HG03521 (cell line): ENCODE measurements at regions not wholly inside any gene's neighbourhood (a gene's known extent, or its start where the extent isn't known, plus 50 kb on each side); places are given as distances from the start of the nearest gene placed in this dataset.
A peak's percentile ranks its signal among the peaks of the same experiment; 100 is the strongest.

Source experiments
- ATAC-seq: cut with Tn5 transposase; IDR thresholded peaks from one replicate; pipeline ENCODE4 v1.9.1; 2021; ENCODE audit warnings: mild to moderate bottlenecking, moderate library complexity; ENCODE audit not compliant: unreplicated experiment

DNA sequence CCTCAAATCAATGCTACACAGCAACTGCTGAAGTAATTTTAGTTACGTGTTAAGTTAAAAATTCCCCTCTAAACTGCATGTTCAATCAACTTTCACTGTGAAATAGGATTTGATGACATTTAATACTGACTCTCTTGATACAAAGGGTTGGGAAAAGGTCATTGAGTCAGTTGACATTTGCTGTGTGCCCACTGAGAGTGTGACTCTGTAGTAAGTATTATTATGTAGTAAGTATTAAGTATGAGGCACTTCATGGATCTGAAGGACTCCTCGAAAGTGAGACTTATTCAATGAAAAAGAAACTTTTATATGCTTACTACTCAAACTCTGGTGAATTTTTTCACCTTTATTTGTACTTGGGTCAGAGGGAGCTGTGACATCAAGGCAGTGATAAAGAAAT, 83.1 kb upstream of the S1PR1 start:
- ATAC-seq: no peak

DNA sequence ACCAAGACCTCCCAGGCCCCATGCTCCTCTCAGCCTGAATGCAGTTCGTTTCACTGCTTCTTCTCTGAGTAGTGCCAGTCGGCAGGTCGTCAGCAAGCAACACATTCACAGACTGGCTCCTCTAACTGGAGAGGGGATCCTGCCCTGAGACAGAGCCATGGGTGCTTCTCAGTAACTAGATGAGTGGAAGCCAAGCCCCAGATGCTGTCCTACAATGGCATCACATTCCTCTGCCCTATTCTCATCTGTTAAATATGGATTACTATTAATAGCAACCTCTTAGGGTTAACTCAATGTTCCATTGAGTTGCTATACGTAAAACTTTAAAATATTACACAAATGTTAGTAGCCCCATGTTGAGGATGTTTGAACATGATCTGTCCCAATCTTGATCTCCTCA, 84.2 kb upstream of the S1PR1 start:
- ATAC-seq: no peak

DNA sequence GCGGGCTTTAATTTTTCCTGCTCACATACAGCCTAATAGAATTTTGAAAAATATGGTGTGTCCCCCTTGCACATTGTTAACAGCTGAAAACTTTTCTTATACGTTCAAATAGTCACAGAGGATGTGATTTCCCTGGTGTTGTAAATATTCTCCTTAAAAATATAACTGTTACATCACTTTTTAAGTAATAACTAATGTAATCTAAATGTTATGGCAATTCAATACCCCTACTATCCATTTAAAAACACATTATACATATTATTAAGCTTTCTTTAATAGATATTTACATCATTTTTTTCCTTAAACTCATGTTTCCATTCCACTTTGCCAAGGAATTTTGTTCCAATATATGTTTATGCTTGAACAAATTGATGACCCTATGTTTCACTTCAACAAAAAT, 85.5 kb upstream of the S1PR1 start:
- no peak for ATAC-seq

DNA sequence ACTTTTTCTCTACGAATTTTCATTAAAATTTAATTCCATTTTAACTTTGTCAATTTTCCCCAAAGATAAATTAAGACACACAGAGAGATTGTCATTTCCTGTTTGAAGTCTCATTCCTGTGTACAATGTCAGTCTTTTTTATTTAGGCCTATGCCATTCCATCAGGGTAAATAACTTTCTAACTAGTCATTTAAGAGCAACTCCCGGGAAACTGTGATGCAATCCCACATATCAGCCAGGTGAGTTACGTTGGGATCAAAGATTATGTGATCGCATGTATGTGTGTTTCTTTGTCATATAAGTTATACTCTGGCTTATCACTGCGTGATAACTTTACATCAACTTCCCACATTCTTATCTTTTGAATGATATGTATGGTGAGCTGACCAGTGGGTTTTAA, 86.1 kb upstream of the S1PR1 start:
- ATAC-seq: no peak

DNA sequence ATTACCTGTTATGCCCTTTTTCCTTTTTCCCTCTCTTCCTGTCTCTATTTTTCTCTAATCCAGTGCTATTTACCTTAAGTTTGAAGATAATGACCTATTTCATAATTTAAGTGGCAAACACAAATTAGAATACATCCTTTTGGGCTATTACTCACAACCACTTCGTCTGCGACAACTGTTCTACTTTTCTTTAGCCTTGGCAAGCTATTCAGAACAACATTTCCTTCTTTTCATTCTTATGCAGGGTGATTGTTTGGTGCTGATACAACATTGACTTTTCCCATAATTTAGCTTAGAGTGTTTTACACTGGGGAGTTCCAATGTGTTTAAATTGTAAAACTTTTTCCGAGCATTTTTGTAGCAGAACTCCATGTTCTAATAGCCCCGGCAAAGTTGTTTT, 86.6 kb upstream of the S1PR1 start:
- no peak for ATAC-seq

DNA sequence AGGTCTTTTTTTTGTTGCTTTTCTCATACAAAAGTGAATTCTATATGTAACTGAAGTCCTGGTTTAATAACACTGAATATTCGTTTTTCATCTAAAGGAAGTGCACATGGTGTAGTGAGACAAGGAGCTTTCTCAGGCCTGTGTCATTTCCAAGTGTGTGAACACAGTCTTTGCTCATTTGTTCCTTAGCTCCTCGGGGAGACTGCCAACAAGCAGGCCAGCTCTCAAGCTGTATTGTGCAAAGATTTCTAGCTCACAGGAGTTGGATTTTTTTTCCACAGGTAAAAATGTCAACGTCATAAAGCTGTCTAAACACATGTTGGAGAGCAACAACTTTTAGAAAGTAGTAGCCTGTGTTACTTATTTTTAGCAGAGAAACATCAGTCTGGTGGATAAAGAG, 87.8 kb upstream of the S1PR1 start:
- ATAC-seq: no peak

DNA sequence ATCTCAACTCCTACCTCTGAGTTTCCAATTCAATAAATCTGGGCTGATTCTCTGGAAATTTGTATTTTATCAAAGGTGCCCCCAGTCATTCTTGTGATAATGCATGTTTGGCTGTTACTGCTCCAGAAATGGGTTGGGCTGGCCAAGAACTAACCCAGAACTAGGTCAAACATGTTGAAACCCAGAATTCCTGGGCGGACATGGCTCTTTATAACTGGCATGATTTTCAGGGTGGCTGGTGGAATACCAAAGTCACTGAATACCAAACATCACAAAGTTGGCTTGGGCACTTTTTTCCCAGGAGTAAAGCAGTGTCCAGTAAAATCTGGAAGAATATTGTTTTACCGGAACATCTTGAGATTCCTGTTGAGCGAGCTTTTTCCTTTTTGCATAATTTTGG, 89.4 kb upstream of the S1PR1 start:
- no peak for ATAC-seq

DNA sequence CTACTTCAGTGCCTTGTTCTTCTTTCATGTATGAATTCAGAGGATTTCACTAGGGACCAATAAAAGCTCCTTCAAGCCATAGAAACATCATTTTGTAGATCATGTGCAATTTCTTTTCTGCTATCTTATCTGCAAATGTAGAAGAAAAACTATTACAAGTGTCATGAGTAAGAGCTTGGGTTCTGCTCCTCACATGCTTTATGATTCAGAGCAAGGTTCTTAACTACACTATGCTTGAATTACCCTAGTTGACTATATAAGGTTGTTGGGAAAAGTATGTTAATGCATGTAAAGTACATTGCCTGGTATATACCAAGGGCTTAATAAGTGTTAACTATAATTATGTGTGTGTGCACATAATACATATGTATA, 91.4 kb upstream of the S1PR1 start:
- ATAC-seq: no peak

DNA sequence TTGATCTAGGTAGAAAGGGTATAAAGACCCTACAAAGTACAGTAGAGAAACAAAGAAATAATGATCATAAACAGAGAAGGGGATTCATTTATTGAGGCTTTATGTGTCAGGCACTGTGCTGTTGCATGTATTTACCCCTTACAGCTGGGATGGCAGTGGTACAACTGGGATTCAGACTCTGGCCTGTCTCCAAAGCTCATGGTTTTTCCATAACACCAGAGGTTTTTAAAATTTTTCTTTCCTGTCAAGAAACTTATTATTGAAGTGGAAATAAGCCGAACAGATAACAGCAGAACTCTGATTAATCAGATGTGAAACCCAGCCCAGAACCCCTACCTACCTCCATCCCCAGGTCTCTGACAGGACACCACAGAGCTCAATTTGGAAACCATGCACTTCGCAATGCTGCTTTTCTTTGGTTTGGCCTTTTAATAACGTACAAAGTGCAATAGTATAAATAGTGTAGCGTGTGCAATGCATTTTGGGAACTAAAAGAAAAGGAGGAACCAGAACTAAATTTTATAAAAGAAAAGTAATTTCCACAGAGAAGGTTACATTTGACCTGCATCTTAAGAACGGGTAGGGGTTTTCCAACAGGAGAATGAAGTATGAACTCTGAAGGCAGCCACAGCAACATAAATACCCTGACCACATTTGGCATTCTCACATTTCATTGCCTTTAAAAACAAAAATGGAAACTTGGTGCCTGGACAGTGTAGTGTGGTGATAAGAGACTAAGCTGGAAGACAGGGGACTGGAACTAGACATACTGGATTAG, 92.0 kb upstream of the S1PR1 start:
- ATAC-seq: no peak

DNA sequence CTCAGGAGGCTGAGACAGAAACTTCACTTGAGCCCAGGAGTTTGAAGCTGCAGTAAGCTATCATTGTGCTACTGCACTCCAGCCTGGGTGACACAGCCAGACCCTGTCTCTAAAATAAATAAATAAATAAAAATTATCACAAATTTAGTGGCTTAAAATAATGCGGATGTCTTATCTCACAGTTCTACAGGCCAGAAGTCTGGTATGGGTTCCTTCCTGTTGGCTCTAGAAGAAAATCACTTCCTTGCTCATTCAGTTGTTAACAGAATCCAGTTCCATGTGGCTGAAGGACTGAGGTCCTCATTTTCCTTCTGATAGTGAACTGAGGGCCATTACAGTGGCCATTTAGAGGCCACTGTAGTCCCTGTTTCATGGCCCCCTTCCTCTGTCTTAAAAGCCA, 94.6 kb upstream of the S1PR1 start:
- ATAC-seq: no peak

DNA sequence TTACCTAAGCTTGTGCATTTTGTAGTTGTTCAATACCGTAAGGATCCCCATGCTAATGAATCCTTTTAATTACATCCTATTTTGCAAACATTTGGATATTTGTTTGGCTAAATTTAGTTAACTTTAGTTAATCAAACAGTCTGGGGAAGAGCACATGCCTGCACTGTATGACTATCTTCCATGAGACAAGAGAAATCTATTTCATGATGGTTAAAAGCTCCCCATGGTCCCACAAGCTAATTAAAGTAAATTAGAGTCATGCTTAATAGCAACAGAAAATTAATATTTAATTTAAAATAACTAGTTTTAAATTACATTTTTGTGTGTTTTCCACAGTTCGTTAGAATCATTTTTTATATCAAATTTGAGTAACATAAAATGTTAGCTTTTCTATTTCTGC, 95.4 kb upstream of the S1PR1 start:
- ATAC-seq: no peak

DNA sequence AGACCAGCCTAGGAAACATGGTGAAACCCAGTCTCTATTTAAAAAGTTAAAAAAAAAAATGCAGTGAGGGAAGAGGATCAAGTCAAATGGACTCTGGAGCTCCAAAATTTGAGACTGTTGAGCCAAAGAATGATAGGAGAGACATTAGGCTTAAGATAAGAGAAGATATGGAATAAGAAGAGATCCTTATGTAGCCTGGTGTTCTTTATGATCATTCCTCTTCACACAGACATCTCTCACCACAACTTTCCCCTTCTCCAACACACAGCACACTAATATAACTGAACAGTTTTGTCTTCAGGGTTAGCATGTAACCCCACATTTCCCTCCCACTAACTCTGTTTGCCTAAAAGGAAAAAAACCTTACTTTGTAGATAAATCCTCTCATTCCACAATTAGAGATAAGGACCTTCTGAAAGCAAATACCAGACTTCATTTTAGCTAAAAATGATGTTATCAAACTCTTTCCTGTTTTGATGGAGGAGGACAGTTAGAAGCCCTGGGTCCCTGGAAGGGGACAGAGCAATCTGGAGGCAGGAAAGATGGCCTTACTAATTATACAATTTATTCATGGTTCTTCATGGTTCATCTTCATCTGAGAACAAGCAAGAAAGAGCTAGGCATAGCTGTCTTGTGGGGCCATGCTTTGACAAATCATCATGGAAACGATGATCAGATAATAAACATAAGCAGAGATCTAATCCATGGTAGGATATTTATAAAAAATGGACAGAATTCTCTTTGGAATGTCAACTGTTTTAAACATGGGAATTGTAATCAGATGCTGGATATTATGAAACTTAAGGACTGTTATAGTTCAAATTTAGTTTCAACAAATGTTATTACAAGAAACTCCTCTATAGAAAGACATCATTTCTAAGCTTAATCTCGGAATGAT, 96.7 kb upstream of the S1PR1 start:
- no peak for ATAC-seq

DNA sequence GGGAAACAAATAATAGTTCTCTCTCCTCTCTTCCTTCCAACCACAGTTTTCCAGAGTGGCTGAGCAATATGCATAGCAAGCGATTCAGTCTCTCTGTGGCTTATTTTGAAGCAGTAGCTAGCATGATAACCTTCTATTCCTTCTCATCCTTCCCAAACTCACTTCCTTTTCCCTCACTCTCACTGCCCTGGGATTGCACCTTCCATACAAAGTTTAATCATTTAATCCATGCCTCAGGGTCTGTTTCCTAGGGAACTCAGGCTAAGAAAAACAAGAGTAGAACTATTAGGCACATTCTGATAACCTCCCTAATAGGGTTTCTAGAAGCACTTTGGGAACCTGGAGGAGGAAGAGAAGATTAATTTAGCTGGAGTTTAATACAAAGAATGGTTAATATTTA, 97.7 kb upstream of the S1PR1 start:
- no peak for ATAC-seq

DNA sequence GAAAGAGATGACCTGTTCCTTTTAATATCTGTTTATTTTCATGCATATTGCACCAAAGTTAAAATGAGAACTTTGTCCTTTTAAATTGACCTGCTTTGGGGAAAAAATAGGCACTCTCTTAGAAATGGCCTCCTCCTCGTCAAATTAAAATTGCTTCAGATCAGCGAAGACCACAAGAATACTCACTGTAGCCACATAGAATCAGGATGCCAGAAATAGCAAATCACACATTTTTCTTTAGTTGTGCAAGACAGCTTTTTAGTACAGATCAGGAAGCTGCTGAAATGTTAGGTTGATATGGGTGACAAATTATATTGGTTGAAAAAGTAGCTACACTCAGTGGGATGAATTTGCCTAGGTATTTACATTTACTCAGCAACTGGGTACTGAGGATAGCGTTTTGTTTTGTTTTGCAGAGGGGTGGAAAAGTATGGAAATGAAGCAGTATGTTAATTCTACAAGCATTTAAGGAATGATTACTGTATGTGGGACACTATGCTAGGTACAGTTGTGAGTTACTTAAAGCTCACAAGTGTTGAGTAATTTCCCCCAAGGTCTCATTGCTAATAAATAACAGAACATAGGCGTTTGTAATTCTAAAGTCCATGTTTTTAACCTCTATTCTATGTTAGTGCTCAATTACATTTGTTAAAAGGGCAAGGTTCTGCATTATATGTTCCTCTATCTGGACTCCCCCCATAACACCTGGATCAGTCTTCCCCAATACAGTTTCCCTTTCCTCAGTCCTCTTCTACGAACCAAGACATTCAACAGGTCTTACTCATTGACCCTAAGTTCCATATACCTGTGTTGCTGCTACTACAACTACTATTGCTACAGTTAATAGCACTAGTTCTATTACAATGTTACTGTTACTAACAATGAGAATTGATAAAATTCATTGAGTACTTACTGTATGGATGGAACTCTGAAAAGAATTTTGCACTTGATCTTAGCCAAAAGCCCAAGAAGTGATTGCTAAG, 99.4 kb upstream of the S1PR1 start:
- peak; percentile 38 for ATAC-seq

DNA sequence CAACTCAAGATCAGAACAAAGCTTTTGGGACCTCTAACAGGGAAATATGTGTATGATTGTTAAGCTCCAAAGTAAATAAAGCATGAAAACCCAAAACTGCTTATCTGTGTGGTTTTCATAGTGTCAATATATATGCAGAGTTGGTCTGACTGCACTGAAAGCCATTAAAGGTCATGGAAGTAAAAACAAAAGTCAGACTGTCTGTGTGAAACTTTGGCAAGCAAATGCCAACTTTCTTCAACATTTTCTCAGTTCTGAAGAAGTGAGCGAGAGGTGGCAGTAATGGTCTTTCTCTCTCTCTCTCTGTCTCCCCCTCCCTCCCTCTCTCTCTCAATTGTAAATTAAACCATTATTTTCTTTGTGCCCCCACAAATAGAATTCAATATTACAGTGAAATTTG, 100.1 kb upstream of the S1PR1 start:
- peak; percentile 45 for ATAC-seq

DNA sequence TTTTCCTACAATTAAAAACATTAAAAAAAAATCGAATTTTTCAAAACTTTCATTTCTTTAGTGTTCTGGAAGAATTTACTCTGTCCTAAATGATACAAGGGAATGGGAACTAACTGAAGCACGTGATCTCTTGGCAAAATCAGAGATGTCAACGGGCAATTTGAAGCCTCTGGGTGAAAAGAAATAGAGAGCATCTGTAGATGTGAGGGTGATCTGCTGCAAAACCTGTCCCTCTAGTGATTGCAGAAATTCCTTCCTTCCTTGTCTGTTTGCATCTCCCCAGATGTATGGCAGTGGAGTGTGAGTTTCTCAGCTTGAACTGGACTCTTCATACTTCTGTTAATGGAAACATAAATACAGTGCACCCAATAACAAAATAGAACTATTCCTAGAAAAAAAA, 100.5 kb upstream of the S1PR1 start:
- ATAC-seq: no peak

DNA sequence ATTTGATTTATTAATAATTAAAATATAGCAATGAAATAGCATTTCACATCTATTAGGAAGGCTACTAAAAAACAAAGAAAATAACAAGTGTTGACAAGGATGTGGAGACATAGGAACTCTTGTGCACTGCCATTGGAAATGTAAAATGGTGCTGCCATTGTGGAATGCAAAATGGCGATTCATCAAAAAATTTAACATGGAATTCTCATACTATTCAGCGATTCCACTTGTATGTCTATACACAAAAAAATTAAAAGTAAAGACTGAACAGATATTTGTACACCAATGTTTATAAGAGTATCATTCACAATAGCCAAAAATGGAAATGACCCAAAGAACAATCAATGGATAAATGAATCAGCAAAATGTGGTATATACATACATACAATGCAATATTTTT, 101.3 kb upstream of the S1PR1 start:
- no peak for ATAC-seq

DNA sequence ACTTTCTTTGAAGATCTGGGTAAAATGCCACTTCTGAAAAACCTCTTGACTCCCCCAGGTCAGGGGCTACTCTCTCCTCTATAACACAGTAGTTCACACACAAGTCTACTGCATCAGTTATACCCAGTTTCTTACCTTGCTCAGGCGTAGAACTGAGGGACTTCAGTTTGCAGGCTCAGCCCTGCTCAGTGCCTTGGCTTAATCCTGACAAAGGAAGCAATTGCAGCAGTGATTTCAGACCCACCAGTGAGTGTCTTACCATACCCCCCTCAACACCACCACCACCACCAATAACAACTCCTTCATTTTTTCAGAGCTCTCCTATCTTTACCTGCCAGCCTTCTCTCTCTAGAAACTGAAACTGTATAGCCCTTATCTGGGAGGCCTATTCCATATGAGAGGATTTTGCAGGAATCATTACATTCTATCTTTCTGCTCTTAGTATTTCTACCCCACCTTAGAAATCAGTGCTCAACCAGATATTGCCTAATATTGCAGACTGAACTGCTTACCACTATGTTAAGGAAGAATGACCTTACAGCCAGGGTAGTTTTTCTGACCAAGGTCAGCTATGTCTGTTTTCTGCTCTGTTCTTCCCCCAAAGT, 105.5 kb upstream of the S1PR1 start:
- ATAC-seq: no peak

DNA sequence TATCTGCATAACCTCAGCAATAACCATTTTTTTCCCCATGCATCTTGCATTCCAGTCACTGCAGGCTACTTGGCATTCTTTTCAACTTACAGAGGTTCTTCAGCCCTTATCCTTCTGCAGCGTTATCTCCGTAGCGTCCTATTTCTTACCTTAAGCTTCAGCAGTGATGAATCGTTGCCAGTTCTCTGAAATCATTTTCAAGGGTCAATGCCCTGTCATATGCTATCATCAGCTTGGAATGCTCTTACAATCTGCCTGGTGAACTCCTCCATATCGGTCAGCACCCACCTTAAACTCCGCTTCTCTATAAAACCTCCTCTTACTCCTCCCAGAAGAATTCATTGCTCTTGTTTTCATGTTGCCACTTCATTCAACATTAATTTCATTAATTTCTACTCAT, 105.1 kb upstream of the DPH5 start:
- no peak for ATAC-seq

DNA sequence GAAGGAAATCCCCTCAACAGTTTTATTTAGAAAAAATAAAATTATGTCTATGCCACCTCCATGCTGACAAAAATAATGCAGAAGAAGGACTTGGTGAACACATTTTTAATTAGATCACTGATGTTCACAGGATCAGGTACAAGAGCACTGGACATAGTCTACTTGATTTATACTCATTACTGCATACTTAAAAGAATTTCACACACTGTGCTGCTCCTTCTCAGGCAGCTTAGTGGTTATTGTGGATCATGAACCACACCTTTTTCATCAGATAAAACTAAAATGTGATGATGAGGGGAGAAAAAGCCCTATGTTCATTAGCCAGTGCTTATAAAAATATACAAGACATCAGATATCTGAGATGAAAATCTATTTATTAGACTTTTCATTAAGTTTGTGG, 103.3 kb upstream of the DPH5 start:
- ATAC-seq: no peak

DNA sequence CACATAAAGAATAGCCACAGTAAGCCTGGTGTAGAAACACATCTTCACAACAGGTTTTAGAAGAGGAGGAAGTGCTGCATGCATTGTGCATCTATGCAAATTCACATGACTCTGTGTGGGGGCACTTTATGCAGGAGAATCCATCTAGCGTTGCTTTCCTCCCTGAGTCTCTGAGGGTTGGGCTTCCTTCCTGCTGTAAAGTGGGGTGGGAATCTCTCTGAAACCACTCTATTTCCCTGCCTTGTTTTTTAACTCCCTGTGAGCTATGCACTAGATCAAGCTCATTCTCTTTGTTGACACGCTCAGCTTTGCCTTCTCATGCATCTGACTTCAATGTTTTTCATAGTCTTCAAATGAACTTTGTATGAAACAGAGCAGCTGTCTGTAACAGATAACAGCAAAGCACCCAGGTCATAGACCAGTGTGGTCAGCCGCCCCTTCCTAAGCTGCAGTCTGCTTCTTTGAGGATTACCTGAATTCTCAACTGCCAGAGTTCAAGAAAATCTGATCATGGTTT, 102.7 kb upstream of the DPH5 start:
- ATAC-seq: peak; percentile 92
